H1 (cell line): ENCODE measurements at regions not wholly inside any gene's neighbourhood (a gene's known extent, or its start where the extent isn't known, plus 50 kb on each side); places are given as distances from the start of the nearest gene placed in this dataset.

ENCODE experiments used
- CTCF ChIA-PET: fragments of 300-600 bp; sonication (Branson Sonifier 250); formaldehyde crosslinking; loops from one replicate; lab custom pipeline; 2021; ENCODE audit not compliant: partially characterized antibody; lab: Charles Lee
- POLR2A ChIA-PET: fragments of 300-600 bp; sonication (Branson Sonifier 250); formaldehyde crosslinking; loops from one replicate; lab custom pipeline; 2021; ENCODE audit warnings: inconsistent platforms; ENCODE audit not compliant: partially characterized antibody; lab: Charles Lee
- DNase-seq, 2 experiments: peaks; one replicate each; pipeline versions ENCODE4 v3.0.0 to v3.0.0-alpha.2; 2010 to 2022; ENCODE audit warnings: low spot score in 2 of 2, low read depth in 1 of 2, mixed read lengths in 1 of 2
- FAIRE-seq: peaks from 2 replicates; lab custom pipeline; 2011; peaks lifted over from hg19 to GRCh38; lab: Jason Lieb, UNC
- H2AFZ ChIP-seq: 2 replicates; pipeline ENCODE4 v1.8.1; 2012; ENCODE audit warnings: low read length, inconsistent platforms
- H2AK5ac ChIP-seq: 2 replicates; pipeline ENCODE4 v1.6.1; 2013; ENCODE audit warnings: low read depth, low read length
- H2BK120ac ChIP-seq: replicated peaks from 2 replicates; pipeline ENCODE3; 2013; ENCODE audit warnings: low read depth, low read length, inconsistent platforms
- H2BK12ac ChIP-seq: 2 replicates; pipeline ENCODE4 v1.6.1; 2013; ENCODE audit warnings: low read depth, low read length
- H2BK15ac ChIP-seq: 2 replicates; pipeline ENCODE4 v1.6.1; 2013; ENCODE audit warnings: low read length
- H2BK20ac ChIP-seq: 2 replicates; pipeline ENCODE4 v1.6.1; 2013; ENCODE audit warnings: low read length
- H2BK5ac ChIP-seq: 2 replicates; pipeline ENCODE4 v1.6.1; 2013; ENCODE audit warnings: low read depth, low read length
- H3K14ac ChIP-seq: 2 replicates; pipeline ENCODE4 v1.6.1; 2013; ENCODE audit warnings: inconsistent platforms; ENCODE audit not compliant: insufficient read length
- H3K18ac ChIP-seq: 2 replicates; pipeline ENCODE4 v1.6.1; 2013; ENCODE audit warnings: low read length; ENCODE audit errors: extremely low read depth
- H3K23ac ChIP-seq: 2 replicates; pipeline ENCODE4 v1.6.1; 2013; ENCODE audit warnings: inconsistent platforms; ENCODE audit not compliant: insufficient read length
- H3K23me2 ChIP-seq: 2 replicates; pipeline ENCODE4 v1.6.1; 2013; ENCODE audit warnings: low read depth, low read length
- H3K27ac ChIP-seq: 2 replicates; pipeline ENCODE4 v1.6.1; 2011; ENCODE audit warnings: low read depth, low read length, inconsistent platforms
- H3K27me3 ChIP-seq, 4 experiments: replicated peaks in 1 of 4; 1 replicate in 1 of 4; 2 replicates in 3 of 4; pipeline versions ENCODE4 v1.6.1 to v1.8.1; 2011 to 2013; ENCODE audit warnings: low read length in 3 of 4, mild to moderate bottlenecking in 3 of 4, inconsistent platforms in 2 of 4, mixed read lengths in 2 of 4, moderate library complexity in 1 of 4; ENCODE audit not compliant: control insufficient read depth in 3 of 4, insufficient read depth in 3 of 4; ENCODE audit errors: extremely low read depth in 1 of 4
- H3K36me3 ChIP-seq, 4 experiments: 2 replicates each; pipeline versions ENCODE4 v1.6.1 to v1.8.1; 2011 to 2013; ENCODE audit warnings: mild to moderate bottlenecking in 4 of 4, low read length in 3 of 4, moderate library complexity in 2 of 4, control low read depth in 1 of 4, inconsistent platforms in 1 of 4; ENCODE audit not compliant: insufficient read depth in 4 of 4, control insufficient read depth in 2 of 4
- H3K4ac ChIP-seq: replicated peaks from 2 replicates; pipeline ENCODE3; 2013; ENCODE audit warnings: low read length, low read depth, mixed read lengths, inconsistent platforms; ENCODE audit not compliant: insufficient read length
- H3K4me1 ChIP-seq, 4 experiments: replicated peaks in 1 of 4; 1 replicate in 1 of 4; 2 replicates in 3 of 4; pipeline versions ENCODE4 v1.6.1 to v1.8.1; 2011 to 2013; ENCODE audit warnings: low read length in 3 of 4, inconsistent platforms in 2 of 4, mixed read lengths in 1 of 4; ENCODE audit not compliant: insufficient read depth in 4 of 4, control insufficient read depth in 3 of 4
- H3K4me2 ChIP-seq, 2 experiments: 2 replicates each; pipeline versions ENCODE4 v1.6.1 to v1.8.1; 2011 to 2013; ENCODE audit warnings: low read depth in 2 of 2, low read length in 2 of 2, control low read depth in 1 of 2, inconsistent platforms in 1 of 2, mild to moderate bottlenecking in 1 of 2; ENCODE audit not compliant: insufficient read depth in 1 of 2
- H3K4me3 ChIP-seq, 4 experiments: fragments of 200-600, 300-600 bp in 1 of 4; sonication (generic), shearing (Covaris generic), sonication (Bioruptor Twin) in 1 of 4; 2 replicates each; pipeline versions ENCODE4 v1.5.1 to v1.8.1; 2011 to 2016; ENCODE audit warnings: low read length in 4 of 4, low read depth in 3 of 4, control low read depth in 2 of 4, inconsistent platforms in 2 of 4, mild to moderate bottlenecking in 2 of 4, mixed read lengths in 1 of 4, moderate library complexity in 1 of 4; ENCODE audit not compliant: insufficient read depth in 2 of 4; ENCODE audit errors: extremely low read depth in 1 of 4
- H3K56ac ChIP-seq: replicated peaks from 2 replicates; pipeline ENCODE3; 2013; ENCODE audit warnings: low read depth, mild to moderate bottlenecking, mixed read lengths, low read length, inconsistent platforms; ENCODE audit not compliant: insufficient read length
- H3K79me1 ChIP-seq: 2 replicates; pipeline ENCODE4 v1.6.1; 2013; ENCODE audit warnings: low read depth, low read length, control low read depth
- H3K79me2 ChIP-seq, 2 experiments: 2 replicates each; pipeline versions ENCODE4 v1.6.1 to v1.8.1; 2012 to 2013; ENCODE audit warnings: low read length in 2 of 2, mild to moderate bottlenecking in 2 of 2, inconsistent platforms in 1 of 2; ENCODE audit not compliant: insufficient read depth in 2 of 2, control insufficient read depth in 1 of 2
- H3K9ac ChIP-seq, 4 experiments: replicated peaks in 1 of 4; 1 replicate in 1 of 4; 2 replicates in 3 of 4; pipeline versions ENCODE4 v1.6.1 to v1.8.1; 2011 to 2013; ENCODE audit warnings: low read depth in 3 of 4, low read length in 3 of 4, control low read depth in 2 of 4, mild to moderate bottlenecking in 2 of 4, moderate library complexity in 2 of 4, inconsistent platforms in 1 of 4; ENCODE audit errors: extremely low read depth in 1 of 4
- H3K9me3 ChIP-seq, 2 experiments: 2 replicates each; pipeline versions ENCODE4 v1.6.1 to v1.8.1; 2012 to 2013; ENCODE audit warnings: mild to moderate bottlenecking in 2 of 2, moderate library complexity in 2 of 2, control low read depth in 1 of 2, inconsistent platforms in 1 of 2, low read depth in 1 of 2, low read length in 1 of 2, mixed read lengths in 1 of 2; ENCODE audit not compliant: insufficient read depth in 2 of 2
- H4K20me1 ChIP-seq, 2 experiments: replicated peaks in 1 of 2; 2 replicates each; pipeline versions ENCODE3 to v1.8.1; 2011 to 2013; ENCODE audit warnings: inconsistent platforms in 2 of 2, low read length in 2 of 2, mild to moderate bottlenecking in 1 of 2; ENCODE audit not compliant: insufficient read depth in 2 of 2, control insufficient read depth in 1 of 2
- H4K5ac ChIP-seq: 2 replicates; pipeline ENCODE4 v1.6.1; 2013; ENCODE audit warnings: low read length, low read depth, mixed read lengths, inconsistent platforms; ENCODE audit not compliant: insufficient read length
- H4K8ac ChIP-seq: 2 replicates; pipeline ENCODE4 v1.8.0; 2013; ENCODE audit warnings: mild to moderate bottlenecking, moderate library complexity, low read length, inconsistent platforms; ENCODE audit not compliant: insufficient read depth; ENCODE audit errors: extremely low read depth
- H4K91ac ChIP-seq: replicated peaks from 2 replicates; pipeline ENCODE3; 2013; ENCODE audit warnings: low read length, mixed read lengths, inconsistent platforms; ENCODE audit not compliant: insufficient read length
- CEBPB ChIP-seq: IDR thresholded peaks from 2 replicates; pipeline ENCODE4 v1.6.1; 2012; ENCODE audit warnings: low read depth, low read length
- FOSL1 ChIP-seq: IDR thresholded peaks from 2 replicates; pipeline ENCODE4 v1.6.1; 2011; ENCODE audit warnings: mild to moderate bottlenecking, low read depth, low read length, moderate library complexity; ENCODE audit not compliant: insufficient read depth
- JUND ChIP-seq: IDR thresholded peaks from 2 replicates; pipeline ENCODE4 v1.6.1; 2011; ENCODE audit warnings: mild to moderate bottlenecking, improper control_type of control experiment, low read length
- KDM5A ChIP-seq: fragments of 200-600 bp; IDR thresholded peaks from 2 replicates; pipeline ENCODE4 v1.7.1; 2012; ENCODE audit warnings: mild to moderate bottlenecking, low read length, inconsistent platforms, mixed read lengths
- MAFK ChIP-seq: IDR thresholded peaks from 2 replicates; pipeline ENCODE4 v1.6.1; 2012; ENCODE audit warnings: low read depth, mild to moderate bottlenecking, improper control_type of control experiment, low read length
- NANOG ChIP-seq: IDR thresholded peaks from 2 replicates; pipeline ENCODE4 v1.6.1; 2011; ENCODE audit warnings: low read length, low read depth, mild to moderate bottlenecking, inconsistent platforms; ENCODE audit not compliant: insufficient read depth, poor library complexity, severe bottlenecking
- RFX5 ChIP-seq: IDR thresholded peaks from 2 replicates; pipeline ENCODE4 v1.6.1; 2011; ENCODE audit warnings: low read depth, low read length, improper control_type of control experiment, borderline replicate concordance
- SAP30 ChIP-seq: fragments of 300-600 bp; sonication (generic); IDR thresholded peaks from 2 replicates; pipeline ENCODE4 v1.7.1; 2012; ENCODE audit warnings: low read length, moderate library complexity, mild to moderate bottlenecking, inconsistent platforms; ENCODE audit not compliant: insufficient read depth, insufficient replicate concordance
- SP1 ChIP-seq: IDR thresholded peaks from 2 replicates; pipeline ENCODE4 v1.6.1; 2011; ENCODE audit warnings: low read depth, low read length
- SRF ChIP-seq: IDR thresholded peaks from 2 replicates; pipeline ENCODE4 v1.6.1; 2011; ENCODE audit warnings: mild to moderate bottlenecking, low read depth, low read length, moderate library complexity
- SUZ12 ChIP-seq: fragments of 200-600 bp; sonication (generic); IDR thresholded peaks from 2 replicates; pipeline ENCODE4 v1.6.1; 2012; ENCODE audit warnings: mild to moderate bottlenecking, inconsistent platforms, low read length, moderate library complexity, mixed read lengths
- TEAD4 ChIP-seq: IDR thresholded peaks from 2 replicates; pipeline ENCODE4 v1.6.1; 2012; ENCODE audit warnings: low read depth, low read length, inconsistent platforms, mixed read lengths
- WGBS, 2 experiments: shearing (Covaris generic) in 1 of 2; methylation state at CpG; one replicate each; pipeline versions ENCODE4 v1.1.6 to v1.1.7; 2013 to 2015; ENCODE audit warnings: low lambda C conversion rate in 2 of 2, mixed read lengths in 2 of 2, inconsistent platforms in 1 of 2, low coverage in 1 of 2, missing lambda C conversion rate in 1 of 2; ENCODE audit not compliant: insufficient replicate concordance in 2 of 2, insufficient coverage in 1 of 2, insufficient read length in 1 of 2; ENCODE audit errors: extremely low coverage in 1 of 2, missing lambda C conversion rate in 1 of 2; 5-methylcytosine and 5-hydroxymethylcytosine counted together
- TF ChIP-seq, protein P1 (sequence below), 3 experiments: IDR thresholded peaks; 1 replicate in 2 of 3; 2 replicates in 1 of 3; pipeline versions ENCODE4 v1.5.1 to v1.6.1; 2011; ENCODE audit warnings: low read length in 3 of 3, mild to moderate bottlenecking in 3 of 3, inconsistent platforms in 2 of 3, low read depth in 1 of 3, moderate library complexity in 1 of 3; ENCODE audit not compliant: insufficient read depth in 1 of 3; ENCODE audit errors: control extremely low read depth in 1 of 3

- H2BK20ac ChIP-seq: no peak overlapping the region
- H4K20me1 ChIP-seq: no peaks in the 10 kb centered on the region
- H3K27me3 ChIP-seq: no peaks in the 10 kb centered on the region
- no peak overlapping the region for H3K18ac ChIP-seq
- no peak overlapping the region for H2BK120ac ChIP-seq
- no peaks in the 10 kb centered on the region; the same call in 1 of the 2 replicates for H3K79me1 ChIP-seq
- H3K36me3 ChIP-seq: no peaks in the 10 kb centered on the region
- H4K5ac ChIP-seq: no peak overlapping the region
- peaks cover 0 to 4% of the 10 kb centered on the region in 2 experiments; a peak in 2 of 4 replicates for H3K9me3 ChIP-seq
- no peak overlapping the region for H2BK12ac ChIP-seq
- no peak overlapping the region for H3K9ac ChIP-seq
- POLR2A ChIA-PET: no interaction called here
- H3K4me3 ChIP-seq: no peak overlapping the region
- H3K4me2 ChIP-seq: no peak overlapping the region
- H2AFZ ChIP-seq: no peak overlapping the region
- H3K14ac ChIP-seq: no peak overlapping the region
- H3K4ac ChIP-seq: no peak overlapping the region
- no peak overlapping the region for H3K27ac ChIP-seq
- no peak overlapping the region for H4K8ac ChIP-seq
- H3K79me2 ChIP-seq: no peaks in the 10 kb centered on the region
- H2BK15ac ChIP-seq: no peak overlapping the region
- H2AK5ac ChIP-seq: no peak overlapping the region
- H3K4me1 ChIP-seq: no peaks in the 10 kb centered on the region; a peak in 1 of 7 replicates
- DNase-seq (no peak), FAIRE-seq (no peak)
- WGBS, 2 experiments: 86% methylated on average over 1 of the region's 1 CpG; no CpG with 5 or more reads in 1 of the 2 experiments
- no peak overlapping the region for H4K91ac ChIP-seq
- no peaks in the 10 kb centered on the region for H3K23me2 ChIP-seq
- CTCF ChIA-PET: interaction anchor here (1.0 to 1.2 kb wide), 2 partner anchors 15 to 24 kb away, joined by 3 to 4 read pairs; no protein-coding TSS in a partner anchor
- H3K23ac ChIP-seq: no peak overlapping the region
- H2BK5ac ChIP-seq: no peak overlapping the region
- no peak overlapping the region for H3K56ac ChIP-seq
- TF ChIP-seq SP1 (no peak), NANOG (no peak), MAFK (no peak), RFX5 (no peak), CEBPB (no peak), SAP30 (no peak), JUND (no peak), SUZ12 (no peak), TEAD4 (no peak), FOSL1 (no peak), KDM5A (no peak), SRF (no peak)
- TF ChIP-seq, protein P1, sequence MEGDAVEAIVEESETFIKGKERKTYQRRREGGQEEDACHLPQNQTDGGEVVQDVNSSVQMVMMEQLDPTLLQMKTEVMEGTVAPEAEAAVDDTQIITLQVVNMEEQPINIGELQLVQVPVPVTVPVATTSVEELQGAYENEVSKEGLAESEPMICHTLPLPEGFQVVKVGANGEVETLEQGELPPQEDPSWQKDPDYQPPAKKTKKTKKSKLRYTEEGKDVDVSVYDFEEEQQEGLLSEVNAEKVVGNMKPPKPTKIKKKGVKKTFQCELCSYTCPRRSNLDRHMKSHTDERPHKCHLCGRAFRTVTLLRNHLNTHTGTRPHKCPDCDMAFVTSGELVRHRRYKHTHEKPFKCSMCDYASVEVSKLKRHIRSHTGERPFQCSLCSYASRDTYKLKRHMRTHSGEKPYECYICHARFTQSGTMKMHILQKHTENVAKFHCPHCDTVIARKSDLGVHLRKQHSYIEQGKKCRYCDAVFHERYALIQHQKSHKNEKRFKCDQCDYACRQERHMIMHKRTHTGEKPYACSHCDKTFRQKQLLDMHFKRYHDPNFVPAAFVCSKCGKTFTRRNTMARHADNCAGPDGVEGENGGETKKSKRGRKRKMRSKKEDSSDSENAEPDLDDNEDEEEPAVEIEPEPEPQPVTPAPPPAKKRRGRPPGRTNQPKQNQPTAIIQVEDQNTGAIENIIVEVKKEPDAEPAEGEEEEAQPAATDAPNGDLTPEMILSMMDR (IDR thresholded peaks at IDR 0.05; ENCODE audit: control extremely low read depth in 1 of 3, insufficient read depth in 1 of 3, low read depth in 1 of 3, low read length in 3 of 3): no peak
Measured at GRCh38 chr18:76233406-76233805, 261.6 kb downstream of the ZNF516 start.
